DMS153 (cell line): ENCODE measurements at regions not wholly inside any gene's neighbourhood (a gene's known extent, or its start where the extent isn't known, plus 50 kb on each side); places are given as distances from the start of the nearest gene placed in this dataset.
"Not testable (repeated sequence)": the region's sequence is repeated elsewhere in the genome, so short reads cannot be mapped to it uniquely, and the experiment has no call there.

Experiments
- DNase-seq: peaks from one replicate; lab custom pipeline; 2025; lab: John Stamatoyannopoulos, UW

GRCh38 chr16:64297863-64298600 is 823.8 kb downstream of the CDH11 start:
- DNase-seq = no peak

- DNase-seq = no peak
Measured at GRCh38 chr16:64295466-64295865, 826.4 kb downstream of the CDH11 start.

GRCh38 chr16:64292953-64293352 is 828.9 kb downstream of the CDH11 start:
- no peak for DNase-seq

GRCh38 chr16:64292161-64292560 is 829.7 kb downstream of the CDH11 start:
- no peak for DNase-seq

DNA sequence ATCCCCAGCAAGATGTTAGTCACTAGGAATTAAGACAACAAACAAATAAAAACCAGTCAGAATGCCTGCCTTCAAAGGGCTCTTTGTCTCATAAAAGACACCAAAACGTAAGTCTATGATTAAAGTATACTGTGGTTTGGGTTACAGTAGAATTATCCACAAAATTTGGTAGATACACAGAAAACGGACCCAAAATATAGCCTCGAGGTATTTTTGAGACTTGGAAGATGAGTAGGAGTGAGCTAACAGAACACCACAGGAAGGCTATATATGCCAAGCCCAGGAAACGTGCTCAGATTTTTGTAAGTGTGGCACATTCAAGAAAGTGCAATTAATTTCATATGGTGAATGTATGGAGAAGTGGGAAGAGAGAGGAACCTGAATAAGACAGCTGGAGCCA is 831.4 kb downstream of the CDH11 start:
- no peak for DNase-seq

GRCh38 chr16:64287655-64288528 is 834.0 kb downstream of the CDH11 start:
- DNase-seq = no peak

DNA sequence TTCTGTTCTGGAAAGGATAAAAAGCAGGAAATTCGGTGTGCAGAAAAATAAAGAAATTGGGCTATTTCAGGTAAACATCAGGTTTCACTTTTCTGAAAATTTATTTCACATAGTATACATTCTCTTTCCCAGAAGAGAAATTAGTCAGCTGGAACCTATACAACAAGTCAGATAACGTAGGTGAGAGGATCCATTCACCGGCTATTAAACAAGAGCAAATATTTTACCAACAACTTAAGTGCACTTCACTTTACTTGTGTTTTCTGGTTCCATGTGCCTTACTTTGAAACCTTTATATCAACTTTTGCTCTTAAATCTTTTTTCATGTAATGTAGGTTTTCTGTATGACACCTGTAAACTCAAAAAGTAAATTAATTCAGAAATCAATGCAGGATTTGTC is 839.7 kb downstream of the CDH11 start:
- DNase-seq = no peak

- DNase-seq = no peak
Measured at GRCh38 chr16:64280317-64280716, 841.5 kb downstream of the CDH11 start.

DNA sequence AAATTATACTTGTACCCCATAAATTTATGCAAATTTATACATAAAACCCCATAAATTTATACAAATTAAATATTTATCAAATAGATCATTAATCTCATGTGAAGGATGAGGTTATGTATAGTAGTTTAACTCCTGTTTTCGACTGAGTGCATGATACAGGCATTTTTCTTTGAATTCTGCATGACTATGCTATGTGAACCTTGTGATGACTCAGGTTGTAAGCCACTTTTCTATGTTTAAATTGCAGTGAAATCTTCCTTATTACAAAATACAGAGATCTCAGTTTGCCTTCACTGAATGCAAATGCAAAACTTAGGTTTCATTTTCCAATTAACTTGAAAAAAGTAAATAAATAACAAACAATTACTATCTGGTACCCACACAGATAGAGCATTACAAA is 843.7 kb downstream of the CDH11 start:
- DNase-seq = no peak

- no peak for DNase-seq
Measured at GRCh38 chr16:64276646-64277045, 845.2 kb downstream of the CDH11 start.

- no peak for DNase-seq
Measured at GRCh38 chr16:64272028-64272427, 849.8 kb downstream of the CDH11 start.

- no peak for DNase-seq
Measured at GRCh38 chr16:64269756-64270155, 852.1 kb downstream of the CDH11 start.

DNA sequence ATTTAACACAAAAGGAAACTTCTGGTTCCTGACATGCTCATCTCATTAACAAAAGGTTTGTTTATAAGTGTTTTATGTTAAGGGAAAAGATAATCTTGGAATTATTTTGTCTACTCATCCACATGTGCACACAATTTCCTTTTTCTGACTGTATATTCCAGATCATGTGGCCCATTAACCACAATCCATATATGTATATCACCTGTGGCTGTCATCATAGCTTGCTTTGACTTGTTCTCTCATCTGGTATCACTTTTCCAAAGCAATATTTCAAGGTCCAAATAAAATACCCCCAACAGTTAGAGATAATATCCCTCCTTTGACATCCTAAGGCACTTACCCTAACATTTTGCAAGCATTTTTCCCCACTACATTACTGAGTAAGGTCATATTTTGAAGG is 856.1 kb downstream of the CDH11 start:
- no peak for DNase-seq

DNA sequence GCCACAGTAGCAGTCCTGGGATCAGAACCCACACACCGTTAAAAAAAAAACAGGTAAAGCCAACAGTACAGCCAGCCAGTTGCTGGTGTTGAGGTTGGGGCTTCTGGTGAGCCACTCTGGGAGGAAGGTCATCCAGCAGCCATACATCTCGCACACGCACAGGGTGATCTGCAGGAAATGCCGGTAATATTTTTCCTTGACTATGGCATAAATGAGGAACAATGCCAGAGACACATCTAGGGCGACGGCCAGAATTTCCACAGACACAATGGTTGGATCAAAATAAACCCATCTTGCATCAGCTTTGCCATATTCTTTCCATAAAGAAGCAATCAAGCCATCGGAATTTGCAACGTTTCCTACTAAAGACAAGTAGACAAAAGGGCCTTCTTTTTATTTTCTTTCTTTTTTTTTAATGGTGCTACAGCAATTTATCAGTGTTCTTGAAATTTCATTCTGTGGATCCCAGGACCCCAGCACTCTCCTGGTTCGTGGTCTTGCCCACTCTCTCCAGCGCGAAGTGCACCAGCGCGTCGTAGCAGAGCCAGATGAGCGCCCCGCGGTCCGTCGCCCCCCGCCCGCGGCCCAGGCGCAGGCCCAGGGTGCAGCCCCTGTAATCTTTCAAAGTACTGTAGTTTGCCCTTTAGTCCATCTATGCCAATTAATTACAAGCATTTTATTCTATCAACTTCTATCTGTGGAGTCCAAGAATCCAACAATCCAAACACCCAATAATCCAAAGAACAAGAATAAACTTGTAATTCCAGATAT is 861.0 kb downstream of the CDH11 start:
- not testable (repeated sequence) for DNase-seq

DNA sequence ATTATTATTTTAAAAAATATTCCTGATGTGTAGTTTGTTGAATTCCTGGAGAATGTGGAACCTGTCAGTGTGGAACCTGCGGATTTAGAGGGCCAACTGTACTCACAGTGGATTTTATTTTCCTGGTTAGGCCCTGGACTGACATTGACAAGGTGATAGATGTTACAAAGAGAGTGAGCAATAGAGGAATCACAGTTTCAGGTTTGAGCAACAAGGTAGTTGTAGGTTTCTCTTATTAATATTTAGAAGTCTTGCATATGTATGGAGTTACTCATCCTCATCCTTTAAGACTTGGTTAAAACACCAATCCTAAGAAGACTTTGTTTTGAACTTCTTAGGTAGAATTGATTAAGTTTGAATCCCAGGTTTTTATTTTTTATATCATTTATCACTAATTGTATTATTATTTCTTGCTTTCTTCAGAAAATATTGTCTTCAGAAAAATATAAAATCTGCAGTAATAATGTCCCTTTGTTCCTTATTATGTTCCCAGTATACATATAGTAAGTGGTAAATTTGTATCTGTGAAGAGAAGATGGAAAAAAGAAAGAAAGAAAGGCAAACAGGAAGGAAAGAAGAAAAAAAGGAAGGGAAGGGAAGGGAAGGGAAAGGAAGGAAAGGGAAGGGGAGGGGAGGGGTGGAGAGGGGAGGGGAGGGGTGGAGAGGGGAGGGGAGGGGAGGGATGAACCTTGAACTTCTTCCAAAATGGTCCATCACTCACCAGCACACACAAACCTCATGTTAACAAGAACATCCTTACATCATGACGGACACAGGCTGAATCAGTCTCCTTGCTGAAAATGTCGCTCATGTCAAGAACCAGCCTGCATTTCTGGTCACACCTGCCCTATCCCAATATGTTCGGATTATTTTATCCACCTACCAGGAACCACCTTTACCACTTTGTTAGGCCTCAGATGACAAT is 867.2 kb downstream of the CDH11 start:
- no peak for DNase-seq

DNA sequence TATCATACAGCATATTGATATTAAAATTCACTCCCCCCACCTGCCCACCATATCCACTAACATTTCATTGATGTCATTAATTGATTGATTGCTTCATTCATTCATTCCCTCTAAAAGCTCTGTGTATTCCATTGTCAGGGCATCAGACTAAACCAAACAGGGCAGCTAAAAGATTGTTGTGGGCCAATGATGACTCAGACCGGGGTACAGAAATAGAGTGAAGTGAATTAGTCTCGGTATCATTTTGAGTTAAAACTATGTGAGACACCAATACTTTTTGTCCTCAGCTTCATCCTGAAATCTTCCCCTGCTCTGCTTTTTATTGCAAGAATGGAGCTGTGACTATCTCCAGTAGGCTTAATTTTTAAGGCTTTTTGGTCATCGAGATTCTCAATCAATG is 868.3 kb downstream of the CDH11 start:
- no peak for DNase-seq

GRCh38 chr16:64253096-64253495 is 868.8 kb downstream of the CDH11 start:
- no peak for DNase-seq

GRCh38 chr16:64251742-64252141 is 870.1 kb downstream of the CDH11 start:
- DNase-seq = no peak

DNA sequence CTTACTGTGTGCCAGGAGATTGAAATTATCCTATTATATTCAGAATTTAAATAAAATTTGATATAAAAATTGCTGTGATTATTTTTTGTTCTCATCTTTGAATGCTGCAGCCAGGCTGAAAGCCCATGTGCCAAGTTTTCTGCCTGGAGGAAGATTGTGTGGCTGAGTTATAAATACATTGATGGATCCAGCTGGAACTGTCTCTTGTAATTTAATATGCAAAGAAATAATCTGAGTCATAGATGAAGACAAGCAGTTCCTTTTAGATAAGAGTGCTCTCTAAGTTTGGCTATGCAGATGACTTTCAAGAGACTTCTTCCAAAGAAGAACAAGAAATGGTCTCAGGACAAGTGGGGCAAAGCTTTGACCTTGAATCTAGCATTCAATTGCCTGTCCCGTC is 871.0 kb downstream of the CDH11 start:
- DNase-seq = no peak

DNA sequence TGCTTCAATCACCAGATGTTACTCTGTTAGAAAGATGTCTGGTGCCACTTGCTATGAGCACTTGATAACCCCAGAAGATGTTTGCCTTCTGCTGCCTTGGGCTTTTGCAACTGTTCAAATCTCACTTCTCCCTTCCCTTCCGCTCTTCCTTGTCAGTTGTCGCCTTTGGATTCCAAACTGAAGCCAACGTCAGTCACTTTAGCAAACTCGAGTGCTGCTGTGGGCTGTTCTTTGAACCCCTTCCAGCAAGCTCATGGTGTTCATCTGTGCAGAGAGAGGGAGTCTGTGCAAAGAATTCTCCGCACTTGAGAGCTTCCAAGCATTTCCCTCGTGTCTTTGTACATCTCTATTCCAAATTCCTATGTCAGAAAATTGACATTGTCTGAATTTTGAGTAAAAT is 879.4 kb downstream of the CDH11 start:
- no peak for DNase-seq

- DNase-seq = no peak
Measured at GRCh38 chr16:64240586-64240985, 881.3 kb downstream of the CDH11 start.

GRCh38 chr16:64238571-64238970 is 883.3 kb downstream of the CDH11 start:
- DNase-seq = no peak
